Pancreas (tissue), 10 donors: ENCODE measurements at regions not wholly inside any gene's neighbourhood (a gene's known extent, or its start where the extent isn't known, plus 50 kb on each side); places are given as distances from the start of the nearest gene placed in this dataset.

Source experiments
- ATAC-seq, 4 donors: fragments of 200-7000 bp; cut with Tn5 transposase; one replicate each; pipeline versions ENCODE4 v1.8.0 to v1.9.1; 2020; ENCODE audit warnings: mild to moderate bottlenecking in 4 of 4, moderate library complexity in 4 of 4
- DNase-seq, 6 donors: peaks; one replicate each; pipeline ENCODE4 v3.0.0-alpha.2; 2020
- FAIRE-seq: peaks from 2 replicates; lab custom pipeline; 2012; peaks lifted over from hg19 to GRCh38; lab: Jason Lieb, UNC
- H3K27ac ChIP-seq, 4 donors: fragments of 200-600 bp; sonication (generic); 1 replicate in 3 of 4; 2 replicates in 1 of 4; pipeline versions ENCODE4 v1.5.0 to v1.8.0; 2020
- H3K27me3 ChIP-seq, 4 donors: fragments of 200-600 bp; one replicate each; pipeline ENCODE4 v1.8.0; 2021
- H3K36me3 ChIP-seq, 3 donors: fragments of 200-600 bp; sonication (generic) in 1 of 3; one replicate each; pipeline versions ENCODE4 v1.5.0 to v1.8.0; 2020 to 2021
- H3K4me1 ChIP-seq, 3 donors: fragments of 200-600 bp; one replicate each; pipeline ENCODE4 v1.8.0; 2021
- H3K4me3 ChIP-seq, 4 donors: fragments of 200-600 bp; sonication (generic) in 2 of 4; one replicate each; pipeline versions ENCODE4 v1.5.0 to v1.8.0; 2020 to 2021
- H3K9me3 ChIP-seq, 4 donors: fragments of 200-600 bp; one replicate each; pipeline ENCODE4 v1.8.0; 2021
- WGBS, 2 donors: extraction: QIAGEN DNeasy Blood & Tissue Kit; methylation state at CpG; one replicate each; pipeline ENCODE4 v1.1.7; 2013; 5-methylcytosine and 5-hydroxymethylcytosine counted together
- intact Hi-C, 3 donors: fragments of 100-400 bp; cut with DNase I; formaldehyde crosslinking; loops; one replicate each; pipeline versions ENCODE4 v1.11.1 to v1.14.2; 2022
- TF ChIP-seq, protein P1 (sequence below), 4 donors: fragments of 200-600 bp; sonication (generic) in 3 of 4; IDR thresholded peaks; one replicate each; pipeline versions ENCODE4 v1.5.0 to v1.8.0; 2021; ENCODE audit warnings: antibody characterized with exemption in 4 of 4
- donor health status: healthy with polysubstance abuse.
- donor health status: DM: no; HTN: no; CAD: no; lungs with moderate emphysema.
- donor health status: DM: no; HTN: no; CAD: no.
- donor health status: control.
- donor health status: control.
- donor health status: Bipolar disorder and iron deficiency.
- donor health status: DM: yes; HTN: yes; CAD: no.
- donor health status: DM: no; HTN: no; CAD: no.
- donor health status: DM: no; HTN: no; CAD: no.
- donor health status: DM: yes; HTN: yes; CAD: no.

DNA sequence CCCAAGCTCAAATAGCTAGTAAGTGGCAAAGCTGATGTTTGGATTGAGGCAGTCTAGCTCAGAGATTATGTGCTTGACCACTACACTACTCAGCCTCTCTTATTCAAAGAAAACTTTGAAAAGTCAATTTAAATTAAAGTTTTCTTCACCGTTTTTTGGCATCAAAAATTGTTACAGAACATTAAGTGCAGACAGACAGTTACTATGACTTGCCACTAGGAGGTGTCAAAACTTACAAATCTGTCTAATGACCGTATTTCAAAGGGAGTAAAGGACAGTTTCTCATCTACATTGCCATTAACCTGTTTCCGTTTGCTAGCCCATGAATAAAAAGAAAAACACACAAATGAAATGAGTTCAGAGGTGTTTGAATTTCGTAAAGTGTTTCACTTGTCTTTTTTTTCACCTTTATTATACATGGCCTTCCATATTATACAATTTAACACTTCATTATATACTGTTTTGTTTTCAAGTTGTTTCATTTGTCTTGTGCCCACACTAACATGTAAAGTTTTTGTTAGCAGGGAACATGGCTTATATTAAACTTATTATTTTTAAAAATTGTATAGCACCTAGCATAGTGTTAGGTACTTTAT, 57.4 kb upstream of the MTF2 start:
- no peaks in the 10 kb centered on the region for H3K36me3 ChIP-seq
- FAIRE-seq (peak; percentile 92), DNase-seq (no peak), ATAC-seq (peak in 3 of 4 donors; percentile 81 to 90 (median 82))
- intact Hi-C loops, result no loop called here
- H3K27ac ChIP-seq, result no peak overlapping the region
- no peak overlapping the region for H3K4me3 ChIP-seq
- no peaks in the 10 kb centered on the region for H3K4me1 ChIP-seq
- 5 to 8% methylated on average over 4 of the region's 4 CpGs for WGBS, 2 donors
- no peaks in the 10 kb centered on the region for H3K27me3 ChIP-seq
- TF ChIP-seq, protein P1, sequence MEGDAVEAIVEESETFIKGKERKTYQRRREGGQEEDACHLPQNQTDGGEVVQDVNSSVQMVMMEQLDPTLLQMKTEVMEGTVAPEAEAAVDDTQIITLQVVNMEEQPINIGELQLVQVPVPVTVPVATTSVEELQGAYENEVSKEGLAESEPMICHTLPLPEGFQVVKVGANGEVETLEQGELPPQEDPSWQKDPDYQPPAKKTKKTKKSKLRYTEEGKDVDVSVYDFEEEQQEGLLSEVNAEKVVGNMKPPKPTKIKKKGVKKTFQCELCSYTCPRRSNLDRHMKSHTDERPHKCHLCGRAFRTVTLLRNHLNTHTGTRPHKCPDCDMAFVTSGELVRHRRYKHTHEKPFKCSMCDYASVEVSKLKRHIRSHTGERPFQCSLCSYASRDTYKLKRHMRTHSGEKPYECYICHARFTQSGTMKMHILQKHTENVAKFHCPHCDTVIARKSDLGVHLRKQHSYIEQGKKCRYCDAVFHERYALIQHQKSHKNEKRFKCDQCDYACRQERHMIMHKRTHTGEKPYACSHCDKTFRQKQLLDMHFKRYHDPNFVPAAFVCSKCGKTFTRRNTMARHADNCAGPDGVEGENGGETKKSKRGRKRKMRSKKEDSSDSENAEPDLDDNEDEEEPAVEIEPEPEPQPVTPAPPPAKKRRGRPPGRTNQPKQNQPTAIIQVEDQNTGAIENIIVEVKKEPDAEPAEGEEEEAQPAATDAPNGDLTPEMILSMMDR (IDR thresholded peaks at IDR 0.05), result peak; percentile 37 to 75 (median 59)
- H3K9me3 ChIP-seq, result no peaks in the 10 kb centered on the region

DNA sequence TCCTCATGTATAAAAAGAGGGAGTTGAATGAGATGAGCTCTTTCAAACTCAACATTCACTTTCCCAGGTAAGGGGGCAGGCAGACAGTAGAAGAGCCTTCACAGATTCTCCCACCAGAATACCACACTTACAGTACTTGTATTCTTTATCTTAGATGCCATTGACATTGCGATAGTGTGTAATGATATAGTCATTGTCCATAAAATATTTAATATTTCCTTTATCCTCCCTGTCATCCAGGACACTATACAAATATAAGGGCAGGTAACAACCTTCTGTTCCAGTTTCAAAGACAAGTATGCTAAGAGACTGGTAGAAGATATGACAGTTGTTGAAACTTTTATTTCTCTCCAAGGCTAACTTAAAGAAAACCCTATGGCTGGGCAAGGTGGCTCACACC, 56.5 kb upstream of the MTF2 start:
- 63 to 76% methylated on average over 1 of the region's 1 CpG for WGBS, 2 donors
- intact Hi-C loops, result no loop called here
- no peaks in the 10 kb centered on the region for H3K9me3 ChIP-seq
- no peak for ATAC-seq
- no peak for FAIRE-seq
- no peaks in the 10 kb centered on the region for H3K36me3 ChIP-seq
- no peak for DNase-seq
- TF ChIP-seq, protein P1 (IDR thresholded peaks at IDR 0.05), result no peak
- no peaks in the 10 kb centered on the region for H3K27me3 ChIP-seq
- no peaks in the 10 kb centered on the region for H3K4me1 ChIP-seq
- no peak overlapping the region for H3K4me3 ChIP-seq
- no peak overlapping the region for H3K27ac ChIP-seq

- Histone ChIP-seq H3K27me3 (no peaks in the 10 kb centered on the region), H3K27ac (no peak overlapping the region), H3K4me1 (no peaks in the 10 kb centered on the region), H3K4me3 (no peak overlapping the region), H3K36me3 (no peaks in the 10 kb centered on the region), H3K9me3 (no peaks in the 10 kb centered on the region)
- intact Hi-C loops, result no loop called here
- DNase-seq, result no peak
- no peak for ATAC-seq
- TF ChIP-seq, protein P1 (IDR thresholded peaks at IDR 0.05), result no peak
- FAIRE-seq, result no peak
- WGBS, 2 donors, result 29 to 35% methylated on average over 3 of the region's 3 CpGs
These were observed 55.8 kb upstream of the MTF2 start for GRCh38 chr1:93023281-93023680.

GRCh38 chr1:93025572-93025971, 53.5 kb upstream of the MTF2 start:
- Histone ChIP-seq H3K4me3 (no peak overlapping the region), H3K36me3 (no peaks in the 10 kb centered on the region), H3K27me3 (no peaks in the 10 kb centered on the region), H3K9me3 (no peaks in the 10 kb centered on the region), H3K27ac (no peak overlapping the region), H3K4me1 (no peaks in the 10 kb centered on the region)
- TF ChIP-seq, protein P1 (IDR thresholded peaks at IDR 0.05), result no peak
- ATAC-seq, result no peak
- FAIRE-seq, result no peak
- no peak for DNase-seq
- intact Hi-C loops, result no loop called here
- WGBS, 2 donors, result 43 to 60% methylated on average over 3 of the region's 3 CpGs

GRCh38 chr1:93028542-93028941, 50.5 kb upstream of the MTF2 start:
- no peak for ATAC-seq
- DNase-seq, result no peak
- TF ChIP-seq, protein P1 (IDR thresholded peaks at IDR 0.05), result no peak
- Histone ChIP-seq H3K4me3 (no peak overlapping the region), H3K27ac (no peak overlapping the region), H3K4me1 (no peaks in the 10 kb centered on the region), H3K36me3 (no peaks in the 10 kb centered on the region), H3K27me3 (no peaks in the 10 kb centered on the region), H3K9me3 (no peaks in the 10 kb centered on the region)
- no peak for FAIRE-seq
- intact Hi-C loops, result no loop called here
- WGBS, 2 donors, result 25 to 26% methylated on average over 4 of the region's 4 CpGs
